Keratinocyte (primary cell): ENCODE measurements at regions not wholly inside any gene's neighbourhood (a gene's known extent, or its start where the extent isn't known, plus 50 kb on each side); places are given as distances from the start of the nearest gene placed in this dataset.

Source experiments
- DNase-seq: peaks from one replicate; pipeline ENCODE4 v3.0.0-alpha.2; 2011; ENCODE audit warnings: low read depth, missing footprints, low spot score
- FAIRE-seq: peaks from 2 replicates; lab custom pipeline; 2011; peaks lifted over from hg19 to GRCh38; lab: Jason Lieb, UNC
- H2AFZ ChIP-seq: 2 replicates; pipeline ENCODE4 v1.6.0; 2012; ENCODE audit warnings: low read length, control low read depth, inconsistent platforms; ENCODE audit not compliant: control insufficient read depth
- H3K27ac ChIP-seq: 2 replicates; pipeline ENCODE4 v1.5.1; 2011; ENCODE audit warnings: low read length; ENCODE audit not compliant: control insufficient read depth, insufficient read depth
- H3K27me3 ChIP-seq: 3 replicates; pipeline ENCODE4 v1.6.0; 2011; ENCODE audit warnings: low read length; ENCODE audit not compliant: control insufficient read depth, insufficient read depth; ENCODE audit errors: extremely low read depth
- H3K36me3 ChIP-seq, 2 experiments: 2 replicates in 1 of 2; 3 replicates in 1 of 2; pipeline ENCODE4 v1.5.1; 2011; ENCODE audit warnings: low read length in 2 of 2, mild to moderate bottlenecking in 1 of 2; ENCODE audit not compliant: control insufficient read depth in 2 of 2, insufficient read depth in 2 of 2; ENCODE audit errors: extremely low read depth in 1 of 2
- H3K4me1 ChIP-seq: 3 replicates; pipeline ENCODE4 v1.5.1; 2011; ENCODE audit warnings: low read length; ENCODE audit not compliant: control insufficient read depth, insufficient read depth; ENCODE audit errors: extremely low read depth
- H3K4me2 ChIP-seq: 3 replicates; pipeline ENCODE4 v1.6.0; 2011; ENCODE audit warnings: low read depth, low read length; ENCODE audit not compliant: control insufficient read depth, insufficient read depth; ENCODE audit errors: extremely low read depth
- H3K4me3 ChIP-seq, 3 experiments: fragments of 200-600 bp in 1 of 3; sonication (generic) in 1 of 3; 2 replicates in 2 of 3; 3 replicates in 1 of 3; pipeline ENCODE4 v1.5.1; 2011 to 2016; ENCODE audit warnings: low read length in 3 of 3, mild to moderate bottlenecking in 3 of 3, control low read depth in 2 of 3, inconsistent platforms in 1 of 3, low read depth in 1 of 3, mixed read lengths in 1 of 3, mixed run types in 1 of 3, moderate library complexity in 1 of 3; ENCODE audit not compliant: control insufficient read depth in 2 of 3, insufficient read depth in 2 of 3; ENCODE audit errors: extremely low read depth in 1 of 3
- H3K79me2 ChIP-seq: 2 replicates; pipeline ENCODE4 v1.6.0; 2012; ENCODE audit warnings: low read length; ENCODE audit not compliant: control insufficient read depth, insufficient read depth
- H3K9ac ChIP-seq: 3 replicates; pipeline ENCODE4 v1.6.0; 2011; ENCODE audit warnings: low read length; ENCODE audit not compliant: control insufficient read depth, insufficient read depth; ENCODE audit errors: extremely low read depth
- H3K9me1 ChIP-seq: 3 replicates; pipeline ENCODE4 v1.6.0; 2011; ENCODE audit warnings: low read length; ENCODE audit not compliant: control insufficient read depth, insufficient read depth; ENCODE audit errors: extremely low read depth
- H3K9me3 ChIP-seq: 2 replicates; pipeline ENCODE4 v1.5.1; 2012; ENCODE audit warnings: low read depth, low read length; ENCODE audit not compliant: control insufficient read depth
- H4K20me1 ChIP-seq: 3 replicates; pipeline ENCODE4 v1.6.0; 2011; ENCODE audit warnings: low read length; ENCODE audit not compliant: control insufficient read depth, insufficient read depth; ENCODE audit errors: extremely low read depth
- EZH2 ChIP-seq: IDR thresholded peaks from one replicate; pipeline ENCODE4 v1.6.1; 2012; ENCODE audit warnings: inconsistent platforms, mild to moderate bottlenecking, low read length, moderate library complexity
- dilution Hi-C: fragments of 300-500 bp; cut with MboI; formaldehyde crosslinking; loops from one replicate; pipeline ENCODE4 v1.7.0; 2020; ENCODE audit warnings: low sequenced_read_pairs; ENCODE audit not compliant: extremely low pct_ligation_motif_present
- TF ChIP-seq, protein P1 (sequence below), 3 experiments: IDR thresholded peaks in 1 of 3; conservative IDR thresholded peaks in 1 of 3; optimal IDR thresholded peaks in 1 of 3; 2 replicates in 2 of 3; 3 replicates in 1 of 3; pipeline versions ENCODE3 to v1.5.1; 2011; ENCODE audit warnings: low read length in 3 of 3, mild to moderate bottlenecking in 3 of 3, moderate library complexity in 2 of 3, control low read depth in 1 of 3, inconsistent platforms in 1 of 3; ENCODE audit not compliant: insufficient read depth in 2 of 3; ENCODE audit errors: extremely low read depth in 1 of 3

DNA sequence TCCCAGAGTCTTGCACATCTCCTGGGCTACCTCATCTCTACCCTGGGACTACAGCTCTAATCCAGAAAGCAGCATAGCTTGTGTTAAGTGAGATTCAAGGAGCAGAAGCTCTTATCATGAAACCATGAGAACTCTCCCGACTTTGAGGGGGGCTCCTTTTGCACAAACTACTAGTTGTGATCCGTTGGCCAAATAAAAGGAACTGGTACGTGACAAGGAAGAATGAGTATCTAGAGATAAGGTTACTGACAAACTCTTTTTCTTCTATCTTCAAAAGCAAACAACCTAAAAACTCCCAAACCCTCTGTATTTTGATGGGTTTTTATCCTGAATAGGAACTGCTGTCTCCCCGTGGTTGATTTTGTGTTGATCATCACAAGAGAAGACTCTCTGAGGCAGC, 168.5 kb downstream of the SLC24A2 start:
- H3K27ac ChIP-seq: no peak overlapping the region
- no peaks in the 10 kb centered on the region for H3K79me2 ChIP-seq
- H4K20me1 ChIP-seq: no peaks in the 10 kb centered on the region
- DNase-seq (no peak), FAIRE-seq (no peak)
- no peak for TF ChIP-seq EZH2
- TF ChIP-seq, protein P1, sequence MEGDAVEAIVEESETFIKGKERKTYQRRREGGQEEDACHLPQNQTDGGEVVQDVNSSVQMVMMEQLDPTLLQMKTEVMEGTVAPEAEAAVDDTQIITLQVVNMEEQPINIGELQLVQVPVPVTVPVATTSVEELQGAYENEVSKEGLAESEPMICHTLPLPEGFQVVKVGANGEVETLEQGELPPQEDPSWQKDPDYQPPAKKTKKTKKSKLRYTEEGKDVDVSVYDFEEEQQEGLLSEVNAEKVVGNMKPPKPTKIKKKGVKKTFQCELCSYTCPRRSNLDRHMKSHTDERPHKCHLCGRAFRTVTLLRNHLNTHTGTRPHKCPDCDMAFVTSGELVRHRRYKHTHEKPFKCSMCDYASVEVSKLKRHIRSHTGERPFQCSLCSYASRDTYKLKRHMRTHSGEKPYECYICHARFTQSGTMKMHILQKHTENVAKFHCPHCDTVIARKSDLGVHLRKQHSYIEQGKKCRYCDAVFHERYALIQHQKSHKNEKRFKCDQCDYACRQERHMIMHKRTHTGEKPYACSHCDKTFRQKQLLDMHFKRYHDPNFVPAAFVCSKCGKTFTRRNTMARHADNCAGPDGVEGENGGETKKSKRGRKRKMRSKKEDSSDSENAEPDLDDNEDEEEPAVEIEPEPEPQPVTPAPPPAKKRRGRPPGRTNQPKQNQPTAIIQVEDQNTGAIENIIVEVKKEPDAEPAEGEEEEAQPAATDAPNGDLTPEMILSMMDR (optimal IDR thresholded peaks at IDR 0.05 in 1 of 3, IDR thresholded peaks at IDR 0.05 in 1 of 3, conservative IDR thresholded peaks at IDR 0.05 in 1 of 3; ENCODE audit: extremely low read depth in 1 of 3, insufficient read depth in 2 of 3, low read length in 3 of 3): no peak
- H3K9me1 ChIP-seq: no peaks in the 10 kb centered on the region
- H3K9ac ChIP-seq: no peak overlapping the region
- no peaks in the 10 kb centered on the region for H3K9me3 ChIP-seq
- dilution Hi-C loops: no loop called here
- H2AFZ ChIP-seq: no peak overlapping the region
- no peaks in the 10 kb centered on the region for H3K4me1 ChIP-seq
- peaks cover 5% of the 10 kb centered on the region for H3K27me3 ChIP-seq
- H3K4me3 ChIP-seq: no peak overlapping the region
- no peak overlapping the region for H3K4me2 ChIP-seq
- no peaks in the 10 kb centered on the region for H3K36me3 ChIP-seq

DNA sequence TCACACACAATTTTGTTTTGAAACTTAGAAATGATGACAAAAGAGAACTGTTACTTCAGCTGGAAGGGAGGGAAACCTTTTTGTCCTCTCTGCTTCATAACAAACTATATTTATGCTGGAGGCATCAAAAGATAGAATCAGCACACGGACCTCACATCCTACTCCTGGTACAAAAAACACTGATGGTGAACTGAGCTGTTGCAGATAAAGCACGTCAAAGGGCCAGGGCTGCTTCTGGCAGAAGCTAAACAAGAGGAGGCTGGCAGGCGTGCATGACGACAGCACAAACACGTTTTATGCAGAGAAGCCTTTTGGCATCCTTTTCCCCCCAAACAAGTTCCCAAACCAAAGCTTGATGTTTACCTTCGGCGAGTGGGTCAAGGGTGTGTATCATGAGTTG, 169.6 kb downstream of the SLC24A2 start:
- Histone ChIP-seq H3K9me1 (no peaks in the 10 kb centered on the region), H4K20me1 (no peaks in the 10 kb centered on the region), H3K4me1 (no peaks in the 10 kb centered on the region), H3K4me2 (no peak overlapping the region), H2AFZ (no peak overlapping the region), H3K9me3 (no peaks in the 10 kb centered on the region), H3K36me3 (no peaks in the 10 kb centered on the region), H3K27ac (no peak overlapping the region), H3K27me3 (peaks cover 5% of the 10 kb centered on the region), H3K4me3 (no peak overlapping the region), H3K9ac (no peak overlapping the region), H3K79me2 (no peaks in the 10 kb centered on the region)
- no peak for FAIRE-seq
- TF ChIP-seq EZH2: no peak
- TF ChIP-seq, protein P1 (optimal IDR thresholded peaks at IDR 0.05 in 1 of 3, IDR thresholded peaks at IDR 0.05 in 1 of 3, conservative IDR thresholded peaks at IDR 0.05 in 1 of 3; ENCODE audit: extremely low read depth in 1 of 3, insufficient read depth in 2 of 3, low read length in 3 of 3): no peak
- no peak for DNase-seq
- dilution Hi-C loops: no loop called here
